ENCODE measurements at regions not wholly inside any gene's neighbourhood (a gene's known extent, or its start where the extent isn't known, plus 50 kb on each side); places are given as distances from the start of the nearest gene placed in this dataset.

- Histone ChIP-seq H3K4me3 (ENCODE audit: low read length in 2 of 2) (no peak overlapping the region), H3K36me3 (ENCODE audit: control insufficient read depth in 2 of 2, insufficient read depth in 2 of 2, low read length in 2 of 2) (no peaks in the 10 kb centered on the region), H3K27me3 (ENCODE audit: control insufficient read depth in 1 of 2, insufficient read depth in 2 of 2, low read length in 2 of 2) (no peaks in the 10 kb centered on the region), H3K4me1 (ENCODE audit: control insufficient read depth, insufficient read depth, low read length) (no peaks in the 10 kb centered on the region), H3K9ac (ENCODE audit: low read length in 2 of 2) (no peak overlapping the region), H3K27ac (ENCODE audit: low read length) (no peak overlapping the region), H3K9me3 (ENCODE audit: control insufficient read depth in 2 of 2, low read length in 2 of 2) (no peaks in the 10 kb centered on the region)
These were observed 1530.1 kb upstream of the PABPC4L start for GRCh38 chr4:135731682-135732081.

- Histone ChIP-seq H3K9ac (ENCODE audit: low read length in 2 of 2) (no peak overlapping the region), H3K9me3 (ENCODE audit: control insufficient read depth in 2 of 2, low read length in 2 of 2) (no peaks in the 10 kb centered on the region), H3K4me1 (ENCODE audit: control insufficient read depth, insufficient read depth, low read length) (no peaks in the 10 kb centered on the region), H3K27me3 (ENCODE audit: control insufficient read depth in 1 of 2, insufficient read depth in 2 of 2, low read length in 2 of 2) (no peaks in the 10 kb centered on the region), H3K4me3 (ENCODE audit: low read length in 2 of 2) (no peak overlapping the region), H3K36me3 (ENCODE audit: control insufficient read depth in 2 of 2, insufficient read depth in 2 of 2, low read length in 2 of 2) (no peaks in the 10 kb centered on the region), H3K27ac (ENCODE audit: low read length) (no peak overlapping the region)
These were observed 1522.8 kb upstream of the PABPC4L start for GRCh38 chr4:135724421-135724820.

GRCh38 chr4:135718019-135718418, 1516.4 kb upstream of the PABPC4L start:
- Histone ChIP-seq H3K27ac (ENCODE audit: low read length) (no peak overlapping the region), H3K36me3 (ENCODE audit: control insufficient read depth in 2 of 2, insufficient read depth in 2 of 2, low read length in 2 of 2) (no peaks in the 10 kb centered on the region), H3K4me1 (ENCODE audit: control insufficient read depth, insufficient read depth, low read length) (no peaks in the 10 kb centered on the region), H3K4me3 (ENCODE audit: low read length in 2 of 2) (no peak overlapping the region), H3K9ac (ENCODE audit: low read length in 2 of 2) (no peak overlapping the region), H3K9me3 (ENCODE audit: control insufficient read depth in 2 of 2, low read length in 2 of 2) (no peaks in the 10 kb centered on the region), H3K27me3 (ENCODE audit: control insufficient read depth in 1 of 2, insufficient read depth in 2 of 2, low read length in 2 of 2) (no peaks in the 10 kb centered on the region)

GRCh38 chr4:135705343-135705742, 1503.8 kb upstream of the PABPC4L start:
- Histone ChIP-seq H3K27me3 (ENCODE audit: control insufficient read depth in 1 of 2, insufficient read depth in 2 of 2, low read length in 2 of 2) (no peaks in the 10 kb centered on the region), H3K36me3 (ENCODE audit: control insufficient read depth in 2 of 2, insufficient read depth in 2 of 2, low read length in 2 of 2) (no peaks in the 10 kb centered on the region), H3K27ac (ENCODE audit: low read length) (no peak overlapping the region), H3K9me3 (ENCODE audit: control insufficient read depth in 2 of 2, low read length in 2 of 2) (no peaks in the 10 kb centered on the region), H3K4me3 (ENCODE audit: low read length in 2 of 2) (no peak overlapping the region), H3K9ac (ENCODE audit: low read length in 2 of 2) (no peak overlapping the region), H3K4me1 (ENCODE audit: control insufficient read depth, insufficient read depth, low read length) (no peaks in the 10 kb centered on the region)

- H3K36me3 ChIP-seq (ENCODE audit: control insufficient read depth in 2 of 2, insufficient read depth in 2 of 2, low read length in 2 of 2) = no peaks in the 10 kb centered on the region
- H3K27me3 ChIP-seq (ENCODE audit: control insufficient read depth in 1 of 2, insufficient read depth in 2 of 2, low read length in 2 of 2) = no peaks in the 10 kb centered on the region
- H3K4me3 ChIP-seq (ENCODE audit: low read length in 2 of 2) = no peak overlapping the region
- no peak overlapping the region for H3K9ac ChIP-seq (ENCODE audit: low read length in 2 of 2)
- H3K4me1 ChIP-seq (ENCODE audit: control insufficient read depth, insufficient read depth, low read length) = no peaks in the 10 kb centered on the region
- no peaks in the 10 kb centered on the region for H3K9me3 ChIP-seq (ENCODE audit: control insufficient read depth in 2 of 2, low read length in 2 of 2)
- H3K27ac ChIP-seq (ENCODE audit: low read length) = no peak overlapping the region
These were observed 1492.5 kb upstream of the PABPC4L start for GRCh38 chr4:135694066-135694465.

- Histone ChIP-seq H3K27me3 (ENCODE audit: control insufficient read depth in 1 of 2, insufficient read depth in 2 of 2, low read length in 2 of 2) (no peaks in the 10 kb centered on the region), H3K4me3 (ENCODE audit: low read length in 2 of 2) (no peak overlapping the region), H3K27ac (ENCODE audit: low read length) (no peak overlapping the region), H3K4me1 (ENCODE audit: control insufficient read depth, insufficient read depth, low read length) (no peaks in the 10 kb centered on the region), H3K9ac (ENCODE audit: low read length in 2 of 2) (no peak overlapping the region), H3K9me3 (ENCODE audit: control insufficient read depth in 2 of 2, low read length in 2 of 2) (no peaks in the 10 kb centered on the region), H3K36me3 (ENCODE audit: control insufficient read depth in 2 of 2, insufficient read depth in 2 of 2, low read length in 2 of 2) (no peaks in the 10 kb centered on the region)
These were observed 1482.4 kb upstream of the PABPC4L start for GRCh38 chr4:135684001-135684400.

GRCh38 chr4:135672202-135672601, 1470.6 kb upstream of the PABPC4L start:
- Histone ChIP-seq H3K4me3 (ENCODE audit: low read length in 2 of 2) (no peak overlapping the region), H3K9ac (ENCODE audit: low read length in 2 of 2) (no peak overlapping the region), H3K9me3 (ENCODE audit: control insufficient read depth in 2 of 2, low read length in 2 of 2) (no peaks in the 10 kb centered on the region), H3K4me1 (ENCODE audit: control insufficient read depth, insufficient read depth, low read length) (no peaks in the 10 kb centered on the region), H3K36me3 (ENCODE audit: control insufficient read depth in 2 of 2, insufficient read depth in 2 of 2, low read length in 2 of 2) (no peaks in the 10 kb centered on the region), H3K27ac (ENCODE audit: low read length) (no peak overlapping the region), H3K27me3 (ENCODE audit: control insufficient read depth in 1 of 2, insufficient read depth in 2 of 2, low read length in 2 of 2) (no peaks in the 10 kb centered on the region)

GRCh38 chr4:135670548-135670947, 1469.0 kb upstream of the PABPC4L start:
- no peak overlapping the region for H3K27ac ChIP-seq (ENCODE audit: low read length)
- no peak overlapping the region for H3K9ac ChIP-seq (ENCODE audit: low read length in 2 of 2)
- H3K36me3 ChIP-seq (ENCODE audit: control insufficient read depth in 2 of 2, insufficient read depth in 2 of 2, low read length in 2 of 2) = no peaks in the 10 kb centered on the region
- H3K27me3 ChIP-seq (ENCODE audit: control insufficient read depth in 1 of 2, insufficient read depth in 2 of 2, low read length in 2 of 2) = no peaks in the 10 kb centered on the region
- H3K4me1 ChIP-seq (ENCODE audit: control insufficient read depth, insufficient read depth, low read length) = no peaks in the 10 kb centered on the region
- H3K4me3 ChIP-seq (ENCODE audit: low read length in 2 of 2) = no peak overlapping the region
- H3K9me3 ChIP-seq (ENCODE audit: control insufficient read depth in 2 of 2, low read length in 2 of 2) = no peaks in the 10 kb centered on the region

All from stomach smooth muscle (tissue), 2 donors.